ENCODE measurements at regions not wholly inside any gene's neighbourhood (a gene's known extent, or its start where the extent isn't known, plus 50 kb on each side); places are given as distances from the start of the nearest gene placed in this dataset.

DNA sequence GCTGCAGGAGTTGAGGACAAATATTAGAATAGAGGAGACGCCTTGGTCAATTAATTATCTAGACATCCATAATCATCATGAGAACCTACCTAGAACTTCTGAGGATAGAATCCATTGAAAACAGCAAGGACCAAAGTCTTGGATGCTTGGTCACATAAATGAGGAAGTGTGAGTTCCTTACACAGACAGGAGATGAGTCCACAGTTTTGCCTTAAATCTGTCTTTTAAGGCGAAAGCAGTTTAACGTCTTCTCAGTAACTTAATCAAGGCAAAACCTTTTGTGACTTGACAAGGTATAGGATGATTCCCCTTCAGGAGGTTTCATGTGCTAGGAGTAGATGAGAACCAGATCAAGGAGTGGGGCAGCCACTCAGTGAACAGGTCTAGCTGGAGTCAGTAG, 1783.2 kb upstream of the CELF4 start:
- TF ChIP-seq, protein P1, sequence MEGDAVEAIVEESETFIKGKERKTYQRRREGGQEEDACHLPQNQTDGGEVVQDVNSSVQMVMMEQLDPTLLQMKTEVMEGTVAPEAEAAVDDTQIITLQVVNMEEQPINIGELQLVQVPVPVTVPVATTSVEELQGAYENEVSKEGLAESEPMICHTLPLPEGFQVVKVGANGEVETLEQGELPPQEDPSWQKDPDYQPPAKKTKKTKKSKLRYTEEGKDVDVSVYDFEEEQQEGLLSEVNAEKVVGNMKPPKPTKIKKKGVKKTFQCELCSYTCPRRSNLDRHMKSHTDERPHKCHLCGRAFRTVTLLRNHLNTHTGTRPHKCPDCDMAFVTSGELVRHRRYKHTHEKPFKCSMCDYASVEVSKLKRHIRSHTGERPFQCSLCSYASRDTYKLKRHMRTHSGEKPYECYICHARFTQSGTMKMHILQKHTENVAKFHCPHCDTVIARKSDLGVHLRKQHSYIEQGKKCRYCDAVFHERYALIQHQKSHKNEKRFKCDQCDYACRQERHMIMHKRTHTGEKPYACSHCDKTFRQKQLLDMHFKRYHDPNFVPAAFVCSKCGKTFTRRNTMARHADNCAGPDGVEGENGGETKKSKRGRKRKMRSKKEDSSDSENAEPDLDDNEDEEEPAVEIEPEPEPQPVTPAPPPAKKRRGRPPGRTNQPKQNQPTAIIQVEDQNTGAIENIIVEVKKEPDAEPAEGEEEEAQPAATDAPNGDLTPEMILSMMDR (IDR thresholded peaks at IDR 0.05): no peak
- no peak for TF ChIP-seq POLR2A (IDR thresholded peaks at IDR 0.05)
